ENCODE measurements at regions not wholly inside any gene's neighbourhood (a gene's known extent, or its start where the extent isn't known, plus 50 kb on each side); places are given as distances from the start of the nearest gene placed in this dataset.
A peak's percentile ranks its signal among the peaks of the same experiment; 100 is the strongest.

- Mint-ChIP-seq H3K4me1 (peaks cover 25 to 35% (median 26%) of the 10 kb centered on the region in 3 donors), H3K27ac (no peak overlapping the region), H3K36me3 (peaks cover 6% of the 10 kb centered on the region), H3K27me3 (peaks cover 3% of the 10 kb centered on the region), H3K9me3 (peaks cover 7 to 23% (median 16%) of the 10 kb centered on the region in 3 donors), H3K4me3 (peak overlapping the region in 1 of 4 donors; percentile 30)
Observed at GRCh38 chr10:3487228-3487627, 297.8 kb downstream of the KLF6 start.

- H3K27me3 Mint-ChIP-seq, result peaks cover 3% of the 10 kb centered on the region
Observed at GRCh38 chr10:3486346-3487065, 298.5 kb downstream of the KLF6 start.

GRCh38 chr10:3485057-3485686 lies 299.8 kb downstream of the KLF6 start:
- Mint-ChIP-seq H3K36me3 (peaks cover 6% of the 10 kb centered on the region), H3K27ac (peak overlapping the region; percentile 41 to 97 (median 95)), H3K4me1 (peaks cover 31 to 41% (median 32%) of the 10 kb centered on the region in 3 donors), H3K4me3 (peak overlapping the region; percentile 62 to 93 (median 90)), H3K9me3 (peaks cover 7 to 23% (median 10%) of the 10 kb centered on the region in 3 donors), H3K27me3 (peaks cover 3% of the 10 kb centered on the region)

More at GRCh38 chr10:3486346-3487065, 298.5 kb downstream of the KLF6 start:
- Mint-ChIP-seq H3K4me3 (peak overlapping the region in 1 of 4 donors; percentile 12), H3K9me3 (peaks cover 7 to 23% (median 16%) of the 10 kb centered on the region in 3 donors), H3K27ac (no peak overlapping the region), H3K36me3 (peaks cover 6% of the 10 kb centered on the region), H3K4me1 (peaks cover 31 to 41% (median 32%) of the 10 kb centered on the region in 3 donors)

GRCh38 chr10:3484306-3485056 lies 300.5 kb downstream of the KLF6 start:
- H3K27ac Mint-ChIP-seq, result peak overlapping the region; percentile 41 to 97 (median 95)
- H3K4me1 Mint-ChIP-seq, result peaks cover 31 to 43% (median 36%) of the 10 kb centered on the region in 3 donors
- peaks cover 7% of the 10 kb centered on the region for H3K36me3 Mint-ChIP-seq
- H3K4me3 Mint-ChIP-seq, result peak overlapping the region; percentile 62 to 93 (median 90)
- H3K27me3 Mint-ChIP-seq, result peaks cover 5% of the 10 kb centered on the region
- H3K9me3 Mint-ChIP-seq, result peaks cover 3 to 16% (median 9%) of the 10 kb centered on the region in 3 donors

GRCh38 chr10:3482200-3482993 lies 302.6 kb downstream of the KLF6 start:
- peaks cover 31 to 45% (median 43%) of the 10 kb centered on the region in 3 donors for H3K4me1 Mint-ChIP-seq
- H3K27ac Mint-ChIP-seq, result peak overlapping the region in 1 of 3 donors; percentile 23
- peaks cover 7% of the 10 kb centered on the region for H3K36me3 Mint-ChIP-seq
- peaks cover 0 to 4% (median 0%) of the 10 kb centered on the region in 3 donors for H3K9me3 Mint-ChIP-seq
- peaks cover 5% of the 10 kb centered on the region for H3K27me3 Mint-ChIP-seq
- peak overlapping the region; percentile 27 to 77 (median 48) for H3K4me3 Mint-ChIP-seq

GRCh38 chr10:3481496-3481895 lies 303.5 kb downstream of the KLF6 start:
- Mint-ChIP-seq H3K36me3 (peaks cover 7% of the 10 kb centered on the region), H3K27me3 (peaks cover 5% of the 10 kb centered on the region), H3K4me3 (peak overlapping the region in 1 of 4 donors; percentile 27), H3K9me3 (peaks cover 0 to 3% (median 0%) of the 10 kb centered on the region in 3 donors), H3K27ac (no peak overlapping the region), H3K4me1 (peaks cover 31 to 43% (median 42%) of the 10 kb centered on the region in 3 donors)

- H3K36me3 Mint-ChIP-seq, result peaks cover 8% of the 10 kb centered on the region
- H3K4me1 Mint-ChIP-seq, result peaks cover 31 to 43% (median 42%) of the 10 kb centered on the region in 3 donors
- no peak overlapping the region for H3K27ac Mint-ChIP-seq
- H3K4me3 Mint-ChIP-seq, result no peak overlapping the region
- peaks cover 5% of the 10 kb centered on the region for H3K27me3 Mint-ChIP-seq
- peaks cover 0 to 3% (median 0%) of the 10 kb centered on the region in 3 donors for H3K9me3 Mint-ChIP-seq
Observed at GRCh38 chr10:3480990-3481315, 304.1 kb downstream of the KLF6 start.

- Mint-ChIP-seq H3K4me1 (peaks cover 27 to 39% (median 39%) of the 10 kb centered on the region in 3 donors), H3K9me3 (peaks cover 0 to 3% (median 0%) of the 10 kb centered on the region in 3 donors), H3K36me3 (peaks cover 8% of the 10 kb centered on the region), H3K27me3 (peaks cover 5% of the 10 kb centered on the region), H3K27ac (no peak overlapping the region), H3K4me3 (no peak overlapping the region)
Observed at GRCh38 chr10:3480281-3480989, 304.6 kb downstream of the KLF6 start.

- Mint-ChIP-seq H3K4me3 (no peak overlapping the region), H3K27ac (peak overlapping the region in 1 of 3 donors; percentile 64), H3K36me3 (peaks cover 6% of the 10 kb centered on the region), H3K9me3 (peaks cover 0 to 3% (median 0%) of the 10 kb centered on the region in 3 donors), H3K4me1 (peaks cover 12 to 30% (median 25%) of the 10 kb centered on the region in 3 donors), H3K27me3 (peaks cover 4% of the 10 kb centered on the region)
Observed at GRCh38 chr10:3478632-3479240, 306.2 kb upstream of the PITRM1 start.

- Mint-ChIP-seq H3K36me3 (peaks cover 6% of the 10 kb centered on the region), H3K4me1 (peaks cover 12 to 26% (median 19%) of the 10 kb centered on the region in 3 donors), H3K4me3 (no peak overlapping the region), H3K27me3 (peaks cover 4% of the 10 kb centered on the region), H3K27ac (no peak overlapping the region), H3K9me3 (peaks cover 0 to 3% (median 0%) of the 10 kb centered on the region in 3 donors)
Observed at GRCh38 chr10:3478153-3478552, 305.6 kb upstream of the PITRM1 start.

- Mint-ChIP-seq H3K9me3 (peaks cover 0 to 3% (median 0%) of the 10 kb centered on the region in 3 donors), H3K4me1 (peaks cover 14 to 28% (median 18%) of the 10 kb centered on the region in 3 donors), H3K36me3 (peaks cover 9% of the 10 kb centered on the region), H3K4me3 (no peak overlapping the region), H3K27ac (no peak overlapping the region), H3K27me3 (peaks cover 4% of the 10 kb centered on the region)
Observed at GRCh38 chr10:3477683-3478082, 305.1 kb upstream of the PITRM1 start.

GRCh38 chr10:3476640-3477448 lies 304.3 kb upstream of the PITRM1 start:
- peak overlapping the region in 1 of 3 donors; percentile 33 for H3K27ac Mint-ChIP-seq
- H3K27me3 Mint-ChIP-seq, result peaks cover 4% of the 10 kb centered on the region
- peaks cover 0 to 3% (median 0%) of the 10 kb centered on the region in 3 donors for H3K9me3 Mint-ChIP-seq
- peaks cover 9% of the 10 kb centered on the region for H3K36me3 Mint-ChIP-seq
- H3K4me3 Mint-ChIP-seq, result no peak overlapping the region
- H3K4me1 Mint-ChIP-seq, result peaks cover 14 to 25% (median 17%) of the 10 kb centered on the region in 3 donors

- Mint-ChIP-seq H3K27ac (no peak overlapping the region), H3K4me3 (no peak overlapping the region), H3K36me3 (peaks cover 9% of the 10 kb centered on the region), H3K9me3 (peaks cover 0 to 3% (median 0%) of the 10 kb centered on the region in 3 donors), H3K27me3 (peaks cover 4% of the 10 kb centered on the region), H3K4me1 (peaks cover 12 to 22% (median 15%) of the 10 kb centered on the region in 3 donors)
Observed at GRCh38 chr10:3476186-3476585, 303.6 kb upstream of the PITRM1 start.
